HepG2 (cell line): ENCODE measurements at regions not wholly inside any gene's neighbourhood (a gene's known extent, or its start where the extent isn't known, plus 50 kb on each side); places are given as distances from the start of the nearest gene placed in this dataset.

Experiments
- ATAC-seq: fragments of 200-7000 bp; cut with Tn5 transposase; 3 replicates; pipeline ENCODE4 v1.9.1; 2020; ENCODE audit warnings: mild to moderate bottlenecking, moderate library complexity
- BruUV-seq: library from RNA; stranded (reverse); fragments of 400-500 nt; replicated peaks from 2 replicates; lab custom pipeline; 2021; lab: Mats Ljungman, UMichigan
- CTCF ChIA-PET: fragments of 300-600 bp; formaldehyde crosslinking; extraction: SDS; loops from one replicate; lab custom pipeline; 2021; ENCODE audit warnings: low total read pairs, inconsistent platforms, low intra/inter-chr PET ratio; lab: Yijun Ruan, JAX
- POLR2A ChIA-PET: fragments of 350-600 bp; sonication (Branson Sonifier 250); formaldehyde crosslinking; loops from one replicate; lab custom pipeline; 2020; ENCODE audit warnings: antibody characterized with exemption, inconsistent platforms; lab: Yijun Ruan, JAX
- DNase-seq: peaks from one replicate; pipeline ENCODE4 v3.0.0-alpha.2; 2015; ENCODE audit warnings: low spot score
- FAIRE-seq: peaks from 3 replicates; lab custom pipeline; 2011; peaks lifted over from hg19 to GRCh38; lab: Jason Lieb, UNC
- H2AFZ ChIP-seq: one replicate; pipeline ENCODE4 v1.6.1; 2011; ENCODE audit warnings: low read length, inconsistent platforms
- H3K27ac ChIP-seq: fragments of 300-600 bp; 3 replicates; pipeline ENCODE4 v1.8.0; 2011; ENCODE audit warnings: mixed run types, mild to moderate bottlenecking, mixed read lengths, low read length, inconsistent platforms; ENCODE audit not compliant: insufficient read depth; ENCODE audit errors: extremely low read length
- H3K27me3 ChIP-seq, 2 experiments: fragments of 200-600 bp in 1 of 2; 2 replicates in 1 of 2; 3 replicates in 1 of 2; pipeline versions ENCODE4 v1.6.0 to v1.8.0; 2011; ENCODE audit warnings: low read length in 2 of 2, mild to moderate bottlenecking in 2 of 2, moderate library complexity in 2 of 2, inconsistent platforms in 1 of 2; ENCODE audit not compliant: insufficient read depth in 2 of 2, control insufficient read depth in 1 of 2
- H3K36me3 ChIP-seq, 2 experiments: fragments of 200-600 bp in 1 of 2; replicated peaks in 1 of 2; 2 replicates in 1 of 2; 3 replicates in 1 of 2; pipeline versions ENCODE4 v1.5.1 to v1.8.0; 2011; ENCODE audit warnings: low read length in 2 of 2, inconsistent platforms in 1 of 2; ENCODE audit not compliant: insufficient read depth in 2 of 2, control insufficient read depth in 1 of 2
- H3K4me1 ChIP-seq: 2 replicates; pipeline ENCODE4 v1.5.1; 2012; ENCODE audit warnings: low read length, inconsistent platforms; ENCODE audit not compliant: insufficient read depth
- H3K4me2 ChIP-seq: 2 replicates; pipeline ENCODE4 v1.6.0; 2011; ENCODE audit warnings: low read depth, low read length, inconsistent platforms
- H3K4me3 ChIP-seq, 3 experiments: fragments of 200-600 bp in 1 of 3; sonication (generic), shearing (Covaris generic) in 1 of 3; replicated peaks in 1 of 3; 2 replicates each; pipeline ENCODE4 v1.5.1; 2011 to 2016; ENCODE audit warnings: low read length in 3 of 3, inconsistent platforms in 2 of 3, low read depth in 2 of 3, mild to moderate bottlenecking in 2 of 3, control low read depth in 1 of 3, mixed read lengths in 1 of 3; ENCODE audit not compliant: insufficient read depth in 1 of 3
- H3K79me2 ChIP-seq: one replicate; pipeline ENCODE4 v1.6.1; 2011; ENCODE audit warnings: low read length, inconsistent platforms; ENCODE audit not compliant: insufficient read depth
- H3K9ac ChIP-seq: 2 replicates; pipeline ENCODE4 v1.6.0; 2011; ENCODE audit warnings: mild to moderate bottlenecking, low read depth, low read length, inconsistent platforms; ENCODE audit not compliant: insufficient read depth
- H3K9me3 ChIP-seq: 2 replicates; pipeline ENCODE4 v1.5.1; 2012; ENCODE audit warnings: mild to moderate bottlenecking, low read length
- H4K20me1 ChIP-seq: 2 replicates; pipeline ENCODE4 v1.6.0; 2011; ENCODE audit warnings: inconsistent platforms, mild to moderate bottlenecking, low read length, moderate library complexity; ENCODE audit not compliant: insufficient read depth
- AHDC1 ChIP-seq: sonication (generic); formaldehyde crosslinking; IDR thresholded peaks from 2 replicates; pipeline ENCODE4 v1.5.1; 2020; ENCODE audit warnings: mild to moderate bottlenecking, missing genetic modification reagents, borderline replicate concordance
- KIAA2018 ChIP-seq: sonication (generic); formaldehyde crosslinking; IDR thresholded peaks from 2 replicates; pipeline ENCODE4 v1.5.0; 2020; ENCODE audit warnings: mild to moderate bottlenecking, missing genetic modification reagents, borderline replicate concordance
- MIXL1 ChIP-seq: IDR thresholded peaks from 2 replicates; pipeline ENCODE4 v1.6.1; 2016
- NFKBIZ ChIP-seq: IDR thresholded peaks from 2 replicates; pipeline ENCODE4 v1.6.1; 2018; ENCODE audit warnings: missing genetic modification reagents, missing compliant biosample characterization
- ZNF547 ChIP-seq: sonication (generic); formaldehyde crosslinking; IDR thresholded peaks from 2 replicates; pipeline ENCODE4 v1.5.1; 2020; ENCODE audit warnings: mild to moderate bottlenecking, missing genetic modification reagents
- ZSCAN5A ChIP-seq: sonication (generic); formaldehyde crosslinking; IDR thresholded peaks from 2 replicates; pipeline ENCODE4 v1.8.0; 2022; ENCODE audit warnings: mild to moderate bottlenecking, missing genetic modification reagents, borderline replicate concordance
- WGBS: methylation state at CpG from one replicate; pipeline ENCODE4 v1.1.6; 2017; ENCODE audit warnings: low lambda C conversion rate; 5-methylcytosine and 5-hydroxymethylcytosine counted together
- in situ Hi-C: cut with HindIII; loops from 2 replicates; pipeline ENCODE4 v1.10.0; 2017; ENCODE audit warnings: low pct_unique_long_range_greater_than_20kb; ENCODE audit not compliant: extremely low pct_ligation_motif_present
- intact Hi-C: fragments of 100-400 bp; cut with micrococcal nuclease; formaldehyde crosslinking; loops from one replicate; pipeline ENCODE4 v1.10.0; 2022; ENCODE audit not compliant: unreplicated experiment

- no peak for TF ChIP-seq KIAA2018 (CRISPR knock-in tag)
- TF ChIP-seq ZSCAN5A (CRISPR knock-in tag), result no peak
Measured at GRCh38 chr11:127675581-127675980, 675.0 kb upstream of the KIRREL3 start (continued).

GRCh38 chr11:127674754-127675153, 674.2 kb upstream of the KIRREL3 start:
- in situ Hi-C loops, result no loop called here
- Histone ChIP-seq H3K9me3 (peaks cover 94% of the 10 kb centered on the region), H3K36me3 (no peaks in the 10 kb centered on the region), H3K27me3 (no peaks in the 10 kb centered on the region), H2AFZ (no peak overlapping the region), H3K27ac (no peak overlapping the region), H3K4me2 (no peak overlapping the region), H4K20me1 (no peaks in the 10 kb centered on the region), H3K4me1 (no peaks in the 10 kb centered on the region), H3K4me3 (no peak overlapping the region), H3K79me2 (no peaks in the 10 kb centered on the region), H3K9ac (no peak overlapping the region)
- ChIA-PET CTCF (no interaction called here), POLR2A (no interaction called here)
- intact Hi-C loops, result no loop called here
- WGBS, result 20% methylated on average over 2 of the region's 2 CpGs
- no TSS peak for BruUV-seq
- DNase-seq (no peak), FAIRE-seq (no peak), ATAC-seq (no peak)
- TF ChIP-seq ZNF547 (CRISPR knock-in tag) (no peak), NFKBIZ (CRISPR knock-in tag) (no peak), AHDC1 (CRISPR knock-in tag) (no peak), MIXL1 (CRISPR knock-in tag) (no peak)
